ENCODE measurements at regions not wholly inside any gene's neighbourhood (a gene's known extent, or its start where the extent isn't known, plus 50 kb on each side); places are given as distances from the start of the nearest gene placed in this dataset.

DNA sequence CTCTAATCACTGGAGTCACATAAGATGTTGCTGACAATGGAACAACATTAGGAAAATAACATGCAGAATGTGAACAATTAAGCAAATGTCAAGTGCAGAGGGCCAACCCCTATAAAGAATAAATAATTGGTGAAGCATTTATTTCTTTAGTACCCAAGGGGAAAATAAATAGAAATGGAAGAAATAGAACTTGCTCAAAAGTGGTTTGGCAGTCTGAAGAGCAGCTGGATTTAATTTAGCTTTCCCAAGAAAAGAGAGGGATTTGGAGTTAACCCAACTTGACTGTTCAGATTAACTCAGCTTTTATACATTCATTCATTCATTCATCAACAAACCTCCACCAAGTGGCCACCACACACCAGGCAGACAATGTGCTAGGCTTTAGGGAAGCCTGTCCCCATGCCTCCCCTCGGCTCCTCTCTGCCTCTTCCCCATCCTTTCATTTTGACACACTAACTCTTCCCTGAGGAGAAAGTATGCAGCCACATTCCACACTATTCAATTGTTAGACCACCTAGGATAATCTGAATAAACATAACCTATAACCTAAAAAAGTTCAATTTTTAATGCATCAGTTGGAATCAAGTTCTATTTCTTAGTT, 295.5 kb downstream of the AHR start:
- Histone ChIP-seq H3K4me2 (ENCODE audit: low read length) (no peak overlapping the region), H3K79me2 (ENCODE audit: insufficient read depth, low read depth, low read length) (no peaks in the 10 kb centered on the region), H3K27ac (ENCODE audit: low read depth, low read length, poor library complexity, severe bottlenecking) (no peak overlapping the region), H3K9me2 (ENCODE audit: insufficient read depth, low read length) (no peaks in the 10 kb centered on the region), H3K9me3 (ENCODE audit: low read length) (no peaks in the 10 kb centered on the region), H2AFZ (ENCODE audit: low read length) (no peak overlapping the region), H3K4me3 (ENCODE audit: low read depth, low read length, poor library complexity, severe bottlenecking) (no peak overlapping the region), H3K36me3 (ENCODE audit: insufficient read depth, low read length) (no peaks in the 10 kb centered on the region), H4K20me1 (ENCODE audit: insufficient read depth, low read length) (no peaks in the 10 kb centered on the region), H3K4me1 (ENCODE audit: insufficient read depth, low read length, poor library complexity, severe bottlenecking) (no peaks in the 10 kb centered on the region)
- POLR2A ChIA-PET = no interaction called here
- BruUV-seq (replicated peaks) = no TSS peak
- TF ChIP-seq EZH2phosphoT487 (IDR thresholded peaks at IDR 0.05; ENCODE audit: borderline replicate concordance, low read depth, low read length) = no peak
- TF ChIP-seq, protein P1, sequence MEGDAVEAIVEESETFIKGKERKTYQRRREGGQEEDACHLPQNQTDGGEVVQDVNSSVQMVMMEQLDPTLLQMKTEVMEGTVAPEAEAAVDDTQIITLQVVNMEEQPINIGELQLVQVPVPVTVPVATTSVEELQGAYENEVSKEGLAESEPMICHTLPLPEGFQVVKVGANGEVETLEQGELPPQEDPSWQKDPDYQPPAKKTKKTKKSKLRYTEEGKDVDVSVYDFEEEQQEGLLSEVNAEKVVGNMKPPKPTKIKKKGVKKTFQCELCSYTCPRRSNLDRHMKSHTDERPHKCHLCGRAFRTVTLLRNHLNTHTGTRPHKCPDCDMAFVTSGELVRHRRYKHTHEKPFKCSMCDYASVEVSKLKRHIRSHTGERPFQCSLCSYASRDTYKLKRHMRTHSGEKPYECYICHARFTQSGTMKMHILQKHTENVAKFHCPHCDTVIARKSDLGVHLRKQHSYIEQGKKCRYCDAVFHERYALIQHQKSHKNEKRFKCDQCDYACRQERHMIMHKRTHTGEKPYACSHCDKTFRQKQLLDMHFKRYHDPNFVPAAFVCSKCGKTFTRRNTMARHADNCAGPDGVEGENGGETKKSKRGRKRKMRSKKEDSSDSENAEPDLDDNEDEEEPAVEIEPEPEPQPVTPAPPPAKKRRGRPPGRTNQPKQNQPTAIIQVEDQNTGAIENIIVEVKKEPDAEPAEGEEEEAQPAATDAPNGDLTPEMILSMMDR (conservative IDR thresholded peaks at IDR 0.05; ENCODE audit: low read length) = no peak
- intact Hi-C loops (cut with micrococcal nuclease; ENCODE audit: unreplicated experiment) = no loop called here
- DNase-seq (ENCODE audit: low spot score) = no peak
- CTCF ChIA-PET (ENCODE audit: unreplicated experiment) = no interaction called here

DNA sequence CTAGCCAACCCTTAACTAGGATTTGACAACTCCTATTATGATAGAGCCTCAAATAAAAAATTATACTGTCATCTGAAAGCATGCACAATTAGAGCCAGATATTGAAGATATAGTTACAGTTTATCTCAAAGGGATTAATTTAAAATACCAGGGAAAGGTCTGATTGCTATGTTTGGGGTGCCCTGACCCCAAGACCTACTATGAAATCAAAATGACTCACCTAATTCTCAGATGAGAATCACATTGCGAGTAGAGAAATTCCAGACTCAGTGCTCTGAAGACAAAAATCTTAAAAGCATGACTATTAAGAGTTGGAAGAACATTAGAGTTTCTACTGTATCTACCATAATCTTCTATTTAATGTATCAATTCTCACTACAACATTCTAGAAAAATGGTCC, 297.1 kb downstream of the AHR start:
- Histone ChIP-seq H3K4me3 (ENCODE audit: low read depth, low read length, poor library complexity, severe bottlenecking) (no peak overlapping the region), H3K4me1 (ENCODE audit: insufficient read depth, low read length, poor library complexity, severe bottlenecking) (no peaks in the 10 kb centered on the region), H3K4me2 (ENCODE audit: low read length) (no peak overlapping the region), H3K79me2 (ENCODE audit: insufficient read depth, low read depth, low read length) (no peaks in the 10 kb centered on the region), H3K9me2 (ENCODE audit: insufficient read depth, low read length) (no peaks in the 10 kb centered on the region), H3K36me3 (ENCODE audit: insufficient read depth, low read length) (no peaks in the 10 kb centered on the region), H2AFZ (ENCODE audit: low read length) (no peak overlapping the region), H3K27ac (ENCODE audit: low read depth, low read length, poor library complexity, severe bottlenecking) (no peak overlapping the region), H4K20me1 (ENCODE audit: insufficient read depth, low read length) (no peaks in the 10 kb centered on the region), H3K9me3 (ENCODE audit: low read length) (no peaks in the 10 kb centered on the region)
- no TSS peak for BruUV-seq (replicated peaks)
- intact Hi-C loops (cut with micrococcal nuclease; ENCODE audit: unreplicated experiment) = no loop called here
- ChIA-PET POLR2A (no interaction called here), CTCF (ENCODE audit: unreplicated experiment) (no interaction called here)
- TF ChIP-seq EZH2phosphoT487 (IDR thresholded peaks at IDR 0.05; ENCODE audit: borderline replicate concordance, low read depth, low read length) = no peak
- TF ChIP-seq, protein P1 (conservative IDR thresholded peaks at IDR 0.05; ENCODE audit: low read length) = no peak
- DNase-seq (ENCODE audit: low spot score) = no peak

DNA sequence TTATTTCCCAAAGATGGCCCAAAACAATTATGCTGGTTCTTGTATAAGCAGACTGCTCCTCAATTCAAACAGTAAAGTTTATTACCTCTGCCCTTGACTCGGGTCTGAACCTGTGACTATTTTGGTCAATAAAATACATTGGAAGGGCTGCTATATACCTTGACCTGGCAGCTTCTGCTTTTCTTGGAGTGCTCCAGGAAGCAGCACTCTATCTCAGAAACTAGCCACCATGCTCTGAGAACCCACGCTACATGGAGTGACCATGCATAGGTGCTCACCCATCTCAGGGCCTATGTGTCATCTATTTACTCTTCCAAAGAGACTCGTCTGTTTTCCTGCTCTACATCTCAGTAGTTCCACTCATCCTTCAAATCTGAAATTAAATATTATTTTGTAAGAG, 299.9 kb downstream of the AHR start:
- no peaks in the 10 kb centered on the region for H4K20me1 ChIP-seq (ENCODE audit: insufficient read depth, low read length)
- H3K36me3 ChIP-seq (ENCODE audit: insufficient read depth, low read length) = no peaks in the 10 kb centered on the region
- CTCF ChIA-PET (ENCODE audit: unreplicated experiment) = interaction anchor here (0.6 kb wide), 1 partner anchor 338 kb away, joined by 4 read pairs; no protein-coding TSS in a partner anchor
- H3K27ac ChIP-seq (ENCODE audit: low read depth, low read length, poor library complexity, severe bottlenecking) = no peak overlapping the region
- no peak overlapping the region for H3K4me3 ChIP-seq (ENCODE audit: low read depth, low read length, poor library complexity, severe bottlenecking)
- no peak for DNase-seq (ENCODE audit: low spot score)
- no peak overlapping the region for H2AFZ ChIP-seq (ENCODE audit: low read length)
- TF ChIP-seq, protein P1 (conservative IDR thresholded peaks at IDR 0.05; ENCODE audit: low read length) = no peak
- TF ChIP-seq EZH2phosphoT487 (IDR thresholded peaks at IDR 0.05; ENCODE audit: borderline replicate concordance, low read depth, low read length) = no peak
- BruUV-seq (replicated peaks) = no TSS peak
- no peak overlapping the region for H3K4me2 ChIP-seq (ENCODE audit: low read length)
- no peaks in the 10 kb centered on the region for H3K9me2 ChIP-seq (ENCODE audit: insufficient read depth, low read length)
- intact Hi-C loops (cut with micrococcal nuclease; ENCODE audit: unreplicated experiment) = no loop called here
- no peaks in the 10 kb centered on the region for H3K9me3 ChIP-seq (ENCODE audit: low read length)
- POLR2A ChIA-PET = no interaction called here
- H3K4me1 ChIP-seq (ENCODE audit: insufficient read depth, low read length, poor library complexity, severe bottlenecking) = no peaks in the 10 kb centered on the region
- no peaks in the 10 kb centered on the region for H3K79me2 ChIP-seq (ENCODE audit: insufficient read depth, low read depth, low read length)

All from OCI-LY7 (cell line).